ENCODE measurements at regions not wholly inside any gene's neighbourhood (a gene's known extent, or its start where the extent isn't known, plus 50 kb on each side); places are given as distances from the start of the nearest gene placed in this dataset.

- Histone ChIP-seq H3K4me3 (ENCODE audit: low read depth, low read length) (no peak overlapping the region), H3K27me3 (replicated peaks) (no peaks in the 10 kb centered on the region), H3K36me3 (replicated peaks) (no peaks in the 10 kb centered on the region), H3K27ac (no peak overlapping the region)
- in situ Hi-C loops (cut with HindIII; ENCODE audit: low pct_ligation_motif_present, low sequenced_read_pairs) = no loop called here
- no peak for TF ChIP-seq CTCF (IDR thresholded peaks at IDR 0.05; ENCODE audit: low read depth, low read length, missing control alignments)
- DNase-seq = no peak
Measured at GRCh38 chr3:176692966-176693785, 504.1 kb downstream of the TBL1XR1 start.

GRCh38 chr3:176692199-176692965 is 504.9 kb downstream of the TBL1XR1 start:
- no peaks in the 10 kb centered on the region for H3K36me3 ChIP-seq (replicated peaks)
- no peaks in the 10 kb centered on the region for H3K27me3 ChIP-seq (replicated peaks)
- H3K4me3 ChIP-seq (ENCODE audit: low read depth, low read length) = no peak overlapping the region
- DNase-seq = no peak
- no peak for TF ChIP-seq CTCF (IDR thresholded peaks at IDR 0.05; ENCODE audit: low read depth, low read length, missing control alignments)
- H3K27ac ChIP-seq = no peak overlapping the region
- in situ Hi-C loops (cut with HindIII; ENCODE audit: low pct_ligation_motif_present, low sequenced_read_pairs) = no loop called here

- TF ChIP-seq CTCF (IDR thresholded peaks at IDR 0.05; ENCODE audit: low read depth, low read length, missing control alignments) = no peak
Measured at GRCh38 chr3:176690083-176690869, 507.0 kb downstream of the TBL1XR1 start.

GRCh38 chr3:176687754-176688153 is 509.5 kb downstream of the TBL1XR1 start:
- DNase-seq = no peak
- no peak overlapping the region for H3K4me3 ChIP-seq (ENCODE audit: low read depth, low read length)
- H3K27me3 ChIP-seq (replicated peaks) = no peaks in the 10 kb centered on the region
- no peaks in the 10 kb centered on the region for H3K36me3 ChIP-seq (replicated peaks)
- in situ Hi-C loops (cut with HindIII; ENCODE audit: low pct_ligation_motif_present, low sequenced_read_pairs) = no loop called here
- H3K27ac ChIP-seq = no peak overlapping the region
- TF ChIP-seq CTCF (IDR thresholded peaks at IDR 0.05; ENCODE audit: low read depth, low read length, missing control alignments) = no peak

More at GRCh38 chr3:176690083-176690869, 507.0 kb downstream of the TBL1XR1 start:
- Histone ChIP-seq H3K27ac (no peak overlapping the region), H3K36me3 (replicated peaks) (no peaks in the 10 kb centered on the region), H3K27me3 (replicated peaks) (no peaks in the 10 kb centered on the region), H3K4me3 (ENCODE audit: low read depth, low read length) (no peak overlapping the region)
- in situ Hi-C loops (cut with HindIII; ENCODE audit: low pct_ligation_motif_present, low sequenced_read_pairs) = no loop called here
- no peak for DNase-seq

- H3K4me3 ChIP-seq (ENCODE audit: low read depth, low read length) = no peak overlapping the region
- no peak for TF ChIP-seq CTCF (IDR thresholded peaks at IDR 0.05; ENCODE audit: low read depth, low read length, missing control alignments)
- H3K36me3 ChIP-seq (replicated peaks) = no peaks in the 10 kb centered on the region
- no peaks in the 10 kb centered on the region for H3K27me3 ChIP-seq (replicated peaks)
- in situ Hi-C loops (cut with HindIII; ENCODE audit: low pct_ligation_motif_present, low sequenced_read_pairs) = no loop called here
- no peak for DNase-seq
- no peak overlapping the region for H3K27ac ChIP-seq
Measured at GRCh38 chr3:176683382-176683781, 513.9 kb downstream of the TBL1XR1 start.
